SKM-1 treated with dmso at 0.1 percent for 144 hours (cell line): ENCODE measurements at regions not wholly inside any gene's neighbourhood (a gene's known extent, or its start where the extent isn't known, plus 50 kb on each side); places are given as distances from the start of the nearest gene placed in this dataset.
"Not testable (repeated sequence)": the region's sequence is repeated elsewhere in the genome, so short reads cannot be mapped to it uniquely, and the experiment has no call there.

Experiments
- DNase-seq: peaks from one replicate; lab custom pipeline; 2025; ENCODE audit not compliant: unreplicated experiment; lab: John Stamatoyannopoulos, UW

DNA sequence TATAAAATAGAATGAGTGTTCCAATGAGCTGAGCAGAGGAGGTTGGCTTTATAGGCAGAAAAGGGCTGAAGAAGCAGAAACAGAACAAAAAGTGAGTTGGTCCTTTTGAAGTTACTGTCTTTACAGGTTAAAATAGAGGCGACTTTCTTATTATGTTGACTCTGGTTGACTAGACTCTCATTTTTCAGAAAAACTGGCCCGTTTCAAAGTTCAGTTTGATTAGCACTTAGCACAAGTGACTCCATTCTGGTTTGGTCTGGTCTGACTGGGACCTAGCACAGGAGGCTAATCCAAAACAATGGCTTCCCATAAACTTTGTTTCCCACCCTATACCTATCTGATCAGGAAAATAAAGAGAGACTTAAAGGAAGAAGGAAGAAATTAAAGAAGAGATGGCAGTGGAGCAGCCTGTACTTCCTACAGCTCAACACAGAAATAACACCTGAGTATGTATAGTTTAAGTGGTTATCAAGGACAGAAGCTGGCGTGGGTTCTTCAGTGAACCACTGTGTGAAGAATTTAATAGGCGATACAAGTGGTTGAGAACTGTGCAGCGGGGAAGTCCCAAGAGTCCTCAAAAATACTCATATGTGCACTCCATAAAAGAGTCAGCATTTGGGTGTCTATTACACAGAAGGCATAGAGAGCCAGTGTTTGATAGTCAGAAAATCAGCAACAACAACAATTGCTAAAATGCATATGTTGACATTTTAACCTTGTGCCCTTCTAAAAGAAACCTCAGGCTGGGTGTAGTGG is 554.8 kb upstream of the HTR2C start:
- no peak for DNase-seq

DNA sequence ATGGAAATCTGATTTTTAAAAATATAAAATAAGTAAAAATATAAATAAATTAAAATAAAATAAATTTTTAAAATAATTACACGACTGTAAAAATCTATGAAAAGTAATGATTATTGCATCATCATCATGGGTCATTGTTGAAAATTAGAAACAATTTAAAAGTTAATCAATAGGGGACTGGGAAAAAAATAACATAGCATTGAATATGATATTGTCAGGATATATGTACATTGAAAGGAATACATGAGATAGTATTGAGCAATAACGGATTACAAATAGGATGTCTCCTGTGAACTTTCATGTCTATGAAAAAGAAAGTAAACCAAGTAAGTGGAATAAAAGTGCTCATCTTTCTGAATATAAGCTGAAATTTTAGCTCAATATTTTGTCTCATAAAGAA is 566.8 kb upstream of the HTR2C start:
- DNase-seq: no peak

DNA sequence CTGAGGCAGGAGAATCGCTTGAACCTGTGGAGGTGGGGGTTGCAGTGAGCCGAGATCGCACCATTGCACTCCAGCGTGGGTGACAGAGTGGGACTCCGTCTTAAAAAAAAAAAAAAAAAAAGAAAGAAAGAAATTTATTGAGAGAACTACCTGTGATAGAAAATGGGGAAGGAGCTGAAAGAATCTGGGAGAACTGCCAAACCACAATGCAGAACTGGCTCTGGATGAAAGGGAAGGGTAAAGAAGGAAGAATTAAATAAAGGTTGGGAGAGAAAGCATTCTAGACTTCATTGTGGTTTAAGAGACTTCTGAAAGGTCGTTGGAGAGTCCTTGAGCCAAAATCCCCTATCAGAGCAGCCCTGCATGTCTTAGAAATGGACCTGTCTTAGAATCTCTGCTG is 567.9 kb upstream of the HTR2C start:
- no peak for DNase-seq

DNA sequence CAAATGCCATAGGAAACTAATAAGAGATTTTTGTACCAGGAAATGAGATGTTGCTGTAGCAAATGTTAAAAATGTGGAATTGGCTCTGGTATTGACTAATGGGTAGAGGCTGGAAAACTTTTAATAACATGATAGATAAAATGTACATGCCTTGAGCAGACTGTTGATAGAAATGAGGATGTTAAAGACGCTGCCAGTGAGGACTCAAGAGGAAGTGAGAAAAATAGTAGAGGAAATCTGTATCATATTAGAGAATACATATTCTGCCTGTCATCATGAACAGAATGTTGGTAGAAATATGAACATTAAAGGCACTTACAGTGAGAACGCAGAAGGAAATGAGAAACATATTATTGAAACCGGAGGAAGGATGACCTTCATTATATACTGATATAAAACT is 577.2 kb upstream of the HTR2C start:
- no peak for DNase-seq

DNA sequence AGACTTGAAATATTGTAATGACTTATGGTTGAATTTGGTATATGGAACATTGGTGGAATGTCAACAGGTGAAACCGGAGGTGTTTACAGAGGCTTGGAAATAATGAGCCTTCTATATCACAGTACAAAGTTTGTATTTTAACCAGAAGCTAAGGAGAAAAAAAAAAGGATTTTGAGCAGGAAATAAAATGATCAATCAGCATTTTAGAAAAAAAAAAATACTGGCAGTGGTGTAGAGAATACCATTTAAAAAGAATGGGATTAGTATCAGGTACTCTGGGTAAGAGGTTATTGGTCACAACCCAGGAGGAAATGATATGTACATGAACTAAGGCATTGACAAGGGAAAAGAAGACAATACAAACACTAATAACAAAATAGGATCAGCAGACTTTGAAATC is 587.1 kb upstream of the HTR2C start:
- no peak for DNase-seq

DNA sequence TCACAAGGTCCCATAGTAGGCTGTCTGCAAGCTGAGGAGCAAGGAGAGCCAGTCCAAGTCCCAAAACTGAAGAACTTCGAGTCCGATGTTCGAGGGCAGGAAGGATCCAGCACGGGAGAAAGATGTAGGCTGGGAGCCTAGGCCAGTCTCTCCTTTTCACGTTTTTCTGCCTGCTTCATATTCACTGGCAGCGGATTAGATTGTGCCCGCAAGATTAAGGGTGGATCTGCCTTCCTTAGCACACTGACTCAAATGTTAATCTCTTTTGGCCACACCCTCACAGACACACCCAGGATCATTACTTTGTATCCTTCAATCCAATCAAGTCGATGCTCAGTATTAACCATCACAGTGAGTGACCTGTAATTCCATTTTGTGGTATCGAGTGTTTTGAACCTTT is 592.2 kb upstream of the HTR2C start:
- DNase-seq: not testable (repeated sequence)

DNA sequence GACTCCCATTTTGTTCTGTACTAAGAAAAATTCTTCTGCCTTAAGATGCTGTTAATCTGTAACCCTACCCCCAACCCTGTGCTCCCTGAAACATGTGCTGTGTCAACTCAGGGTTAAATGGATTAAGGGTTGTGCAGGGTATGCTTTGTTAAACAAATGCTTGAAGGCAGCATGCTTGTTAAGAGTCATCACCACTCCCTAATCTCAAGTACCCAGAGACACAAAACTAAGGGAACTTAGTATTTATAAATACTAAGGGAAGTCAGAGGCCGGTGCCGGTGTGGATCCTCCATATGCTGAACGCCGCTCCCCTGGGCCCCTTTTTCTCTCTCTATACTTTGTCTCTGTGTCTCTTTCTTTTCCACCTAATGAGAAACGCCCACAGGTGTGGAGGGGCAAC is 593.2 kb upstream of the HTR2C start:
- DNase-seq: not testable (repeated sequence)

DNA sequence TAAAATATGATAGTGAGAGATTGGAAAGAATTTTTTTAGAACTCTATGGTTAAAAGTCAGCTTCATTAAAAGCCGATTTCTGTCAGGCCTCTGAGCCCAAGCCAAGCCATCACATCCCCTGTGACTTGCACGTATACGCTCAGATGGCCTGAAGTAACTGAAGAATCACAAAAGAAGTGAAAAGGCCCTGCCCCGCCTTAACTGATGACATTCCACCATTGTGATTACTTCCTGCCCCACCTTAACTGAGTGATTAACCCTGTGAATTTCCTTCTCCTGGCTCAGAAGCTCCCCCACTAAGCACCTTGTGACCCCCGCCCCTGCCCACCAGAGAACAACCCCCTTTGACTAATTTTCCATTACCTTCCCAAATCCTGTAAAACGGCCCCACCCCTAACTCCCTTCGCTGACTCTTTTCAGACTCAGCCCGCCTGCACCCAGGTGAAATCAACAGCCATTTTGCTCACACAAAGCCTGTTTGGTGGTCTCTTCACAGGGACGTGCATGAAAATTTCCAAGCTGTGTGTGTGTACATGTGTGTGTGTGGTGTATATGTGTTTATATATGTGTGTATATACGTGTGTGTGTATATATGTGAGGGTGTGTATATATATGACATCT is 595.5 kb upstream of the HTR2C start:
- DNase-seq: not testable (repeated sequence)

DNA sequence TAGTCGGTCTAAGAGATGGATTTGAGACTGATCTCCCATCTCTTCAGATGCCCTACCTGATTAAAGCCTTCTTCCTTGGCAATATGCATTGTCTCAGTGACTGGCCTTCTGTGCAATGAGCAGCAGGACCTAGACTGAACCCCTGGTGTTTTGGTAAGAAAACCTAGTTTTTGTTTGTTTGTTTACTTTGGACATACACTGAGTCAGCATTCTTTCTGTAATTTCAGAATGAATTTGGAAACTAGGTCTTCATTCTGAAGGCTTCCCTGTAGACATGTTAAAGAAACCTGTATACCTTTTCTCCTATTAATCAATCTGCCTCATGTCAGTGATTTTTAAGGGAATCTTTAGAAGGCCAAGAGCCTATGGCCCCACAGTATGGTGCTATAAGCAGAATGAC is 597.5 kb upstream of the HTR2C start:
- DNase-seq: no peak

DNA sequence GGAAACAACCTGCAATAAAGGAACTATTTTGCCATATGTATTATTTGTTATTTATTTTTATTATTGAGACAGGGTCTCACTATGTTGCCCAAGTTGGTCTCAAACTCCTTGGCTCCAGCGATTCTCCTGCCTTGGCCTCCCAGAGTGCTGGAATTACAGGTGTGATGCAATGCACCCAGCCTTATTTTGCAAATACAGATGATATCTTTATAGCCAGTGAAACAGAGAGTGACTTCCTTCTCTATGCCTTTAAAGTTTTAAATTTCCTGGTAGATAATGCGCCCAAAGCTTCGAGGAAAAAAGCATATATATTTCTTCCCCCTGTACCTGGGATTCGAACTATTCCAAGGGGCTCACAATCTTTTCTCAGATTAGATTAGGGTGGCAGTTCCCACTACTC is 601.1 kb upstream of the HTR2C start:
- DNase-seq: no peak

DNA sequence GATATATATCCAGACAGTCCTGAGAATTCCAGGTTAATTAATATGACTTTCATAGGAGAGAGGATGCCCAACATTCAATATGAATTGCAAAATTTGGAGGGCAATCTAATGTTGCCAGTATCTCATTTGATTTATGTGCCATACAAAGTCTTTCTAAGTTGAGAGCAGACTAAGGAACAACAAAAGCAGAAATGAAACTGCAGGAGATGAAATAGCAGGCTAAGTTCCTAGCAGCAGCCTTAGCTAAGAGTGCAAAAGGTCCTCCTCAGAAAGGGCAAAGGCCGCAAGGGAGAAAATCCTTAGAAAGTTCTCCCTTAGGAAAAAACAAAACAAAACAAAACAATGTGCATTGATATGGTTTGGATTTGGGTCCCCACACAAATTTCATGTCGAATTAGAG is 602.9 kb upstream of the HTR2C start:
- DNase-seq: peak; percentile 1

DNA sequence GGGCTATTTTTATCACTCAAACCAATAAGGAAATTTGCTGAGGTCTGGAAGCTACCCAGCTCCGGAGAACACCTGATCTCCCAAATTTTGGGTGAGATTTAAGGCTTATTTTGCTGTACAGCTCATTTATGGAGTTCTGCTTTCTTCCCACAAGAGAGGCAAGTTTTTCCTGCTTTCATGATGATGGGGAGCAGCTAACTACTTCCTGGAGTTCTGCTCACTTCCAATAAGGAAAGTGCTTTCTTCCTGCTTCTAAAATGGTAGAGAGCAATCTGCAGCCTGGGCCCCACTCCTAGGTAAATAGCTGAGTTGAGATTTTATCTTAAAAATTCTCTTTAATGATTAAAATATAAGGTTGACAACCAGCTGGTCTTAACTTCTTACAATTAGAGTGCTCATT is 606.0 kb upstream of the HTR2C start:
- DNase-seq: no peak

DNA sequence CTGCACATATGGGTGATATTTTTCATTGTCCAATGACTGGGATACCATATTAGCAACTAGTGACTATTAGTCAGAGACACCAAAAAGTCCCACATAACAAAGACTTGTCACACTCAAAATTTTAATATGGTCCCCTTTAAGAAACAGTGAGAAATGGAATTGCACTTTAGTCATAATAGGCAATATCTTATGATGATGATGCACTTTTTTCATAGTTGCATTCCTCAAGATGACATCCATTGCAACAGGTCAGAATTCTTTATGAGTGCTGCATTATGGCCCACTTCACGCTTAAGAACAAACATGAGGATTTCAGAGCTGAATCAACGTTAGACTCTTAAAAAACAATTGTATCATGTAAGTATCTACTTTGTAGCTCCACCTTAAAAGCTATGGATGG is 608.4 kb upstream of the HTR2C start:
- no peak for DNase-seq

DNA sequence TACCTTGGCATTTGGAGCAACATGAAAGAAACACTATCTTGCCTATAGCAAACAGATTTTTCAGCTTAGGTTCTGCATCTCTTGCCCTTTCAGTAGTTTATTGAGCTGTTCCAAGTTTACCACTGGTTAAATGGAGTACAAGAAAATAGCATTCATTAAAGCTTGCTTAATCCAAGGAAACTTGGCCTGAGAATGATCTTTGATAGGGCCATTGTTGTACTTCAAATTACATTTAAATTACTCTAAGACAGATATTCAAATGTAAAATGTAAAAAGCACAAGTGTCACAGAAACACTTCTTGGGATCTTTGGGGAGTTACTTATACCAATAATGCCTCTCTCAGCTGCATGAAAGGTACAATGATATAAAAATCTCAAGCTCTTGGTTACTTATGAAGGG is 609.0 kb upstream of the HTR2C start:
- DNase-seq: no peak

DNA sequence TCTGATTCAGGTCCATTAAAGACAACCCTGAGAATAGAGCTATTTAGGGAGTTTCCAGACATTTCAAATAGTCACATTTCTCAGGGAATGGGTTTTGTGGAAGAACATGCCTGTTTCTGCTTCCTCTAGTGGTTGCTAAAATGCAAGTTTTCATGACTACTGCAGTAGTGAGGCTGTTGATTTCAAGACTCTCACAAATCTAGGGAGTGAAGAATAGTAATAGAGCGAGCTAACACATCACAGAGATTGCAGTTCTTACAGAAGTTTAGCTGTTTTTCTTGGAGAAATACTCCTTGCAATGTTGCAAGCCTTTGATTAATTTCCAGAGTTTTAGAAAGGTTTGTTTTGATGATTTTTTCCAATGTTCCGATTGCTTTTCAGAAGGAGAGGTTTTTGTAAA is 610.2 kb upstream of the HTR2C start:
- DNase-seq: no peak

DNA sequence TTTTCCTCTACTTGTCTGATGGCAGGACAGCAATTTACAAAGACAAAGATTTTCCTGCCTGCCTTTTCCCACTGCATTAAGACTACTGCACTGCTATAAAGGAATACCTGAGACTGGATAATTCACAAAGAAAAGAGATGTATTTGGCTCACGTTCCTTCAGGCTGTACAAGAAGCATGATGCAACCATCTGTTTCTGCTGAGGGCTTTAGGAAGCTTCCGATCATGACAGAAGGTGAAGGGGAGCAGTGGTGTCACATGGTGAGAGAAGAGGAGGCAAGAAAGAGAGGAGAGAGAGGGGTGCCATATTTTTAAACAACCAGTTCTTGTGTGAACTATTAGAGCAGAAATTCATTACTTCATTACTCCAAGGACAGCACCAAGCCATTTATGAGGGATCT is 617.1 kb upstream of the HTR2C start:
- DNase-seq: no peak

DNA sequence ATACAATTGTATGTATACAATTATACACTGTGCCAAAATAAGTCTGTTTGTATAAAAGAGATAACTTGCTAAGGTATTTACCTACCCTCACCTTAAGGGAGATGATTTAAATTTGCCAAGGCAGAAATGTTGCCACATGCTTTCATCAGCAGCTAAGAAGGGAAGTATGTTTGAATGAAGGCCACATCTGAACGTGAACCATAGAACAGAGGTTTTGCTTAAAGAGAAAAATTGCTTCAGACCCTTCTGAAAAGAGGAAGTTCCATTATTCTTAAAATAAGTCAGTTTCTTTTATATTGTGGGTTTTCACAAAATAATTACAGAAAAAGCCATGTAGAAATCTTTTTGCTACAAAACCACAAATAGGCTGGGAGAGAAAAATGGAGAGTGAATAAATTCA is 621.5 kb upstream of the HTR2C start:
- DNase-seq: peak; percentile 88

DNA sequence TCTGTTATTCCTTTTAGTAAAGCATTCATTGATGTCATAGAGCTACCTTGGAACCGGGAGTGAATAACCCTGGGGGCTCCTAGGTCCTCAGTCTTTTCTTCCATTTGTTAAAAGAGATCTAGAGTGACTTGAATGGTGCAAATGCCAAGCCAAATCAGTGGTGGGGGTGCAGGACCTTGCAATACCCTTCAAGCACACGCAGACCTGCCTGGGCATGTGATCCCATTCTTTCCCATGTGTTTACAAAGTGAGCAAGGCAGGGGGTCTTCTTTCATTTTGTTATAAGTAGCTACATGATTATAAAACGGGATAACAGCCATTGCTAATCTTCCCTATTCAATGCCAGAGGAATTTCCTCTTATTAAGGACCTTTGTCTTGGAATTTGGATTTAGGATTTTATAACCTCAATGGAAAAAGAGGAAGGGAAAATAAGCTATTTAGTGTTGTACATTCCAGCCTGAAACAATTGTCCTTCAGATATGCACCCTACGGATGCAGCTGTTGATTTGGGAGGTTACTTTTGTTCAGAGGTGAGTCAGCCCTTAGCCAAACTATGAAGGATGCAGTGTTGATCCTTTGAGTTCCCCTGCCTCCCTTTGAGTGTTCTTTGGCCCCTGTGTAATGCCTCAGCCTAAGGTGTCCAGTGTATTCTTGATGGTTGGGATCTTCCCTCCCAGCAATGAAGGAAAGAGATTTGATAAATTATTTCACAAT is 623.8 kb upstream of the HTR2C start:
- DNase-seq: no peak

DNA sequence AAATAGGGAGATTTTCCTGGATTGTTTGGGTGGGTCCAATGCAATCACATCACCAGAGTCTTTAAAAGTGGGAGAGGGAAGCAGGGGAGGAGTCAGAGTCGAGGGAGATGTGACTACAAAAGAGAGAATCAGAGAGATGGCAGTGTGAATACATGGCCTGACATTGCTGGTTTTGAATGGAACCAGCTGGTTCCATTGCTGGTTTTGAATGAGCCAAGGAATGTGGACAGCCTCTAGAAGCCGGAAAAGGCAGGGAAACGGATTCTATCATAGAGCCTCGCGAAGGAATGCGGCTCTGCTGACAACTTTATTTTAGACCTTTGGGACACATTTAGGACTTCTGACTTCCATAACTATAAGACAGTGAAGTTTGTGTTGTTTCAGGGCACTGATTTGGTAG is 627.0 kb upstream of the HTR2C start:
- DNase-seq: no peak

DNA sequence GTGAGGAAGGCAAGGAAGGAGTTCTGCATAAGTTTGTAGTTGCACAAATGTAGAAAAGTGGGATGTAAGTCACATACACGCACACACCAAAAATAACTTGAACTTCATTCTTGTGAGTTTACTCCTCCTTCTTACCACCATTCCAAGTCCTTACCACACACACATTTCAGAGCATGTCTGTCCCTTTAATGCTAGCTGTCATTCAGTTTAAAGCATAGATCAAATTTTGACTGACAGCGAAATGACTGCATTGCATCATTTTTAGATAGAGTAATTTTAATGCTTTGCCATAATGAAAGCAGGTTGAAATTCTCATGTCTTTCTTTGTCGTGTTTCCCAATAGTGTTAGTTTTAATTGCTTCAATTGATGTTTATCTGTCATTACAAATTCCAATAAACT is 629.6 kb upstream of the HTR2C start:
- DNase-seq: no peak

DNA sequence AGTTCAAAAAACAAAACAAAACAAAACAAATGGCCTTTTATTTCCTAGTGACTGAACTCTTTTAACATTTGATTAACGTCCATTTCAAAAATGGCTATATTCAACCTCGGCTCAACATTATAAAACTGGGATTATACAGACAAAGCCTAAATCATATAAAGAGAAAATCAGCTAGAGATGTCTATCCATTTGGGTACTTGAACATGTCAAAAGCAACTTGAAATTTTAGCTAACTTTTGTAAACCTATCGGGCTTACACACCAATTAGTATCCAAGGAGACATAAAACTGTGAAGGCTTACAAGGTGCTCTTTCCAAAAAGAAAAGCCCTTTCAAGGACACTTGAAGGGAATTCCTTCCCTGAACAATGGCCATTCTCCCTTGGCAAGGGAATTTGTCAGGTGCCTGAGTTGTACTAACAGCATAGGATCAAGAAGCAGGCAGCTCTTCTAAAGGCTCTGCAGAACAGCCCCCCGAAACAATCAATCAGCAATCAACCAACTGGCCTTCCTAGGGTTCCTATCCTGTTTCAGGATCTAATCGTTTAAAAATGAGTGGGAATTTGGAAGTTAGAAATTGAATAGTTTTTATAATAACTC is 633.7 kb upstream of the HTR2C start:
- no peak for DNase-seq

DNA sequence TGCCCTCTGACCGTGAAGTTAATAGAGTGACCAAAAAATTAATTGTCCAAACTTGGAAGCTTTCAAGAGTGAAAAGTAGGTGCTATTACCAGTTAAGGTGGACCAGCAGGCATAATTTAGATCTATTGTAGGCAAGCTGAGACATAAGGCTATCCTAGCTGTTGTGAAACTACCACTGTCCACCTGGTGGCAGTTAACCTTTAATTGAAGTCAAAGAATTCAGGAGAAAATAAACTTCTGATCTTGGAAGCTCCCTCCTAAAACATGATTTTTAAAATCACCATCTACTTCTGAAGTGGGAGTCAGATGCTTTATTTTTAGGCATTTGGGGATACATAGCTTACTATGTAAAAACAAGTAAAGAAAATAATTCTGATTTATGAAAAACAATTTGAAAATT is 636.3 kb upstream of the HTR2C start:
- DNase-seq: no peak
